Esophagus squamous epithelium (tissue), 5 donors: ENCODE measurements at regions not wholly inside any gene's neighbourhood (a gene's known extent, or its start where the extent isn't known, plus 50 kb on each side); places are given as distances from the start of the nearest gene placed in this dataset.

ENCODE experiments used
- DNase-seq: peaks from one replicate; lab custom pipeline; 2025; lab: John Stamatoyannopoulos, UW
- H3K27ac ChIP-seq, 4 donors: fragments of 200-600 bp; sonication (generic); one replicate each; pipeline ENCODE4 v1.5.1; 2016 to 2019; ENCODE audit warnings: mild to moderate bottlenecking in 1 of 4
- H3K27me3 ChIP-seq, 4 donors: fragments of 200-600 bp; sonication (generic); 1 replicate in 3 of 4; 2 replicates in 1 of 4; pipeline versions ENCODE4 v1.5.1 to v1.6.0; 2017 to 2021; ENCODE audit warnings: antibody characterized with exemption in 1 of 4
- H3K36me3 ChIP-seq, 3 donors: fragments of 200-600 bp; sonication (generic); one replicate each; pipeline ENCODE4 v1.5.1; 2016 to 2019
- H3K4me1 ChIP-seq, 3 donors: fragments of 200-600 bp; sonication (generic); one replicate each; pipeline ENCODE4 v1.5.1; 2017 to 2019
- H3K4me3 ChIP-seq, 4 donors: fragments of 200-600 bp; sonication (generic); 1 replicate in 3 of 4; 2 replicates in 1 of 4; pipeline ENCODE4 v1.5.1; 2016 to 2019; ENCODE audit warnings: mild to moderate bottlenecking in 2 of 4, moderate library complexity in 1 of 4
- H3K9me3 ChIP-seq, 3 donors: fragments of 200-600 bp; sonication (generic); one replicate each; pipeline ENCODE4 v1.5.1; 2016 to 2019
- POLR2A ChIP-seq, 4 donors: fragments of 450-650 bp; IDR thresholded peaks; one replicate each; pipeline ENCODE4 v1.6.1; 2017; ENCODE audit warnings: antibody characterized with exemption in 4 of 4, mild to moderate bottlenecking in 4 of 4, moderate library complexity in 3 of 4
- WGBS, 2 donors: methylation state at CpG; one replicate each; pipeline ENCODE4 v1.1.5; 2018; 5-methylcytosine and 5-hydroxymethylcytosine counted together
- intact Hi-C: fragments of 100-400 bp; cut with DNase I; formaldehyde crosslinking; loops from one replicate; pipeline ENCODE4 v1.15.0; 2022
- TF ChIP-seq, protein P1 (sequence below), 6 experiments: fragments of 450-650 bp in 4 of 6; fragments of 200-600 bp in 2 of 6; sonication (generic) in 2 of 6; IDR thresholded peaks; one replicate each; pipeline ENCODE4 v1.5.1; 2016 to 2019; ENCODE audit warnings: antibody characterized with exemption in 6 of 6, mild to moderate bottlenecking in 4 of 6, moderate library complexity in 4 of 6
- donor health status: DM: yes; HTN: yes; CAD: no.

DNA sequence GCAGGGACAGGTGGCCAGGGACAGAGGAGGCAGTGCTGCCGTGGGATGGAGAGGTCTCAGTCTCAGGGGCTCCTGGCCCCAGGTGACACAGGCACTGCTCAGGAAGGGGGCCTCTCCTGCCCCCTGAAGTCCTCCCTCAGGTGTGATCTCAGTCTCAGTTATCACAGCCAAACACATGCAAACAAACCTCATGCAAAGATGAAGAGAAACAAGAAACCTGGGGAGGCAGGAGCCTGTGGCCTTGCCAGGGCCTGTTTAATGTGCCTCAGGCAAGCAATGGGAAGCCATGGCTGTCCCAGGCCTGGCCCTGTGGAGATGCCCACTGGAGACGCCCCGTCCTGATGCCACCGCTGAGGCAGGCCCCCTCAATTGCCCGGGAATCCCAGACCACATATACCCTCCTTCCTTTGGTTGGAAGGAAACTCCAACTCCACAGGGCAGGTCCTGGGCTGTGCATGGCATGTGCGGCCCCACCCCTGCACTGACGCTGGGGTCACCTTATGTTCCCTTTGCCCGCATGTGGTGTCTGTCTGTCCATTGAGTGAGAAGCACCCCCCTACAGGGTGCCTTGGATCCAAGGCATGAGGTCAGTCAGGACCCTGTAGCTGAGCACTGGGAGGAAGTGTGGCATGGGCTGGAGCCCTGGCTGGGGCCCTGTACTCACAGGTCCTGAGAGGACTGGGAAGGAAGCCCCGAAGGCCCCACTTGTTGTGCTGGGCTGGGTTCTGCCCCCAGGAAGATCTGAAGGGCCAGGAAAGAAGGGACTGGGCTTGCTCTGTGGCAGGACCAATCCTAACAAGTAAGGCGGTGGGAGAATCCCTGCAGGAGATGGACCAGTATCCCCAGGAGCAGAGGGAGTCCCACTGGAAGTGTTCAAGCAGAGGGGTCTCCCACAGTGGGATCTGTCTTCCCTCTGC lies 68.8 kb upstream of the RAB6C start:
- H3K27me3 ChIP-seq = peaks cover 0 to 5% (median 0%) of the 10 kb centered on the region in 4 donors
- WGBS, 2 donors = 83% methylated on average over 5 to 6 of the region's 10 CpGs
- no peak for DNase-seq
- intact Hi-C loops = no loop called here
- H3K36me3 ChIP-seq = no peaks in the 10 kb centered on the region
- H3K27ac ChIP-seq = no peak overlapping the region
- no peaks in the 10 kb centered on the region for H3K9me3 ChIP-seq
- TF ChIP-seq, protein P1, sequence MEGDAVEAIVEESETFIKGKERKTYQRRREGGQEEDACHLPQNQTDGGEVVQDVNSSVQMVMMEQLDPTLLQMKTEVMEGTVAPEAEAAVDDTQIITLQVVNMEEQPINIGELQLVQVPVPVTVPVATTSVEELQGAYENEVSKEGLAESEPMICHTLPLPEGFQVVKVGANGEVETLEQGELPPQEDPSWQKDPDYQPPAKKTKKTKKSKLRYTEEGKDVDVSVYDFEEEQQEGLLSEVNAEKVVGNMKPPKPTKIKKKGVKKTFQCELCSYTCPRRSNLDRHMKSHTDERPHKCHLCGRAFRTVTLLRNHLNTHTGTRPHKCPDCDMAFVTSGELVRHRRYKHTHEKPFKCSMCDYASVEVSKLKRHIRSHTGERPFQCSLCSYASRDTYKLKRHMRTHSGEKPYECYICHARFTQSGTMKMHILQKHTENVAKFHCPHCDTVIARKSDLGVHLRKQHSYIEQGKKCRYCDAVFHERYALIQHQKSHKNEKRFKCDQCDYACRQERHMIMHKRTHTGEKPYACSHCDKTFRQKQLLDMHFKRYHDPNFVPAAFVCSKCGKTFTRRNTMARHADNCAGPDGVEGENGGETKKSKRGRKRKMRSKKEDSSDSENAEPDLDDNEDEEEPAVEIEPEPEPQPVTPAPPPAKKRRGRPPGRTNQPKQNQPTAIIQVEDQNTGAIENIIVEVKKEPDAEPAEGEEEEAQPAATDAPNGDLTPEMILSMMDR (IDR thresholded peaks at IDR 0.05) = no peak
- no peak for TF ChIP-seq POLR2A (IDR thresholded peaks at IDR 0.05)
- H3K4me1 ChIP-seq = no peaks in the 10 kb centered on the region
- H3K4me3 ChIP-seq = no peak overlapping the region

DNA sequence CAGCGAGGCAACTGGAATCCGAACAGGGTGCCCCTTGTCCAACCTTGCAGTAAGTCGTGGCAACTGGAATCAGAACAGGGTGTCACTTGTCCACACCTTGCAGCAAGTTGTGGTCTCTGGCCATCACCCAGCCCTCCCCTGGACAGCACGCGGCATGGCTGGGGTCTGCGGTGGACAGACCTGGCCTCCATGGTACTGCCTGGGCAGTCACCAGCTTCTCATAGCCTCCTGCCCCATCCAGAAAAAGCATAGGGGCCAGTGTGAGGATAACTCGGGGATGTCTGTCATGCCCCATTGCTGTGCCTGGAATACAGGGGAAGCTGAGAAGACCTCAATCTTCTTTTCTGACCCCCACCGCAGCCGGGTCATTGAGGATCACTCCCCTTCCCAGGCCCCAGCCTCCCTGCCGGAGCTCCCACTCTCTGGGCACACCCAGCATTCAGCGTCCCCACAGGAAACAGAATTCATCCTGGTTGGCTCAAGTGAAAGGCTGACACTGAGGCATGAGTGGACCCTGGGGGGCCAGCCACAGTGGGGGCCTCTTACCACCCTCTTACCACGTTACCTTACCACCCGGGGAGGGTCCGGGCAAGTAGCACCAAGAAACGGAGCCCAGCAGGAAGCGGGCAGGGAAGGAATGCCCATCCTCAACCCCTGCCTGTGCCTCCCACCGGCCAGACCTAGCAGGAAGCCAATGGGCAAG lies 68.0 kb upstream of the RAB6C start:
- no peak for DNase-seq
- H3K27me3 ChIP-seq = peaks cover 0 to 5% (median 0%) of the 10 kb centered on the region in 4 donors
- TF ChIP-seq, protein P1 (IDR thresholded peaks at IDR 0.05) = no peak
- no peak for TF ChIP-seq POLR2A (IDR thresholded peaks at IDR 0.05)
- no peaks in the 10 kb centered on the region for H3K9me3 ChIP-seq
- H3K36me3 ChIP-seq = no peaks in the 10 kb centered on the region
- WGBS, 2 donors = 100% methylated on average over 5 of the region's 17 CpGs; no CpG with 5 or more reads in 1 of the 2 donors
- H3K27ac ChIP-seq = no peak overlapping the region
- no peaks in the 10 kb centered on the region for H3K4me1 ChIP-seq
- intact Hi-C loops = no loop called here
- no peak overlapping the region for H3K4me3 ChIP-seq

DNA sequence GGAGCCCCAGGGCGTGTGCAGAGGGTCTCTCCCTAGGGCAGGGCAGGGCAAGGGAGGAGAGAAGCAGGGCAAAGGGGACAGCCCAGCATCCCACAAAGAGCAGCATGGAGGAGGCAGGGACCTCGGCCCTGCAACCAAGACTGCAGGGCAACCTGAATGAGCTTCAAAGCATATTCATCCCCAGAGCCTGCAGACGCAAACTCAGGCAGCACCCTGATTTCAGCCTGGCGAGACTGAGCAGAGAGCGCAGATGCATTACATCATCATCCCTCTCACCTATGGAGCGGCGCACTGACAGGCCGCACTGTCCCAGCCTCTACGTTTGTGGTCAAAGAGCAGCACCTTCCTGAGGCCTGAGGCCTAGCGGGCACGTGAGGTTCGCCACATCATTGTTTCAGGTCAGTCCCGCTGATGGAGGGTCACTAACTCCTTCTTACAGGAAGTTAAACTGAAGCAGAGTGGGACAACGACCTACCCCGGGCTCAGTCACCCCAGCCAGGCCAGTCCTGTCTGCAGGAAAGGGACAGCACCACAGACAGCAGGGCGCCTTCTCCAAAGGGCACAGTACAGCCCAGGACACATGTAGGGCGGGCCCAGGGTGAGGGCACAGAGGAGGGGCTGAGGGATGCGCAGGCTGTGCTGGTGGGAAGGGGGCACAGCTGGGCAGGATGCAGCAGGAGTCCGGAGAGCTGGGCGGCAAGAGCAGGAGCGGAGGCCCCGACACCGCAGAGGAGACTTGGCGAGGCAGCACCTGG lies 67.2 kb upstream of the RAB6C start:
- intact Hi-C loops = no loop called here
- H3K36me3 ChIP-seq = no peaks in the 10 kb centered on the region
- TF ChIP-seq, protein P1 (IDR thresholded peaks at IDR 0.05) = no peak
- TF ChIP-seq POLR2A (IDR thresholded peaks at IDR 0.05) = no peak
- H3K9me3 ChIP-seq = no peaks in the 10 kb centered on the region
- no peak overlapping the region for H3K4me3 ChIP-seq
- peaks cover 0 to 5% (median 0%) of the 10 kb centered on the region in 4 donors for H3K27me3 ChIP-seq
- H3K27ac ChIP-seq = no peak overlapping the region
- WGBS, 2 donors = 94 to 95% methylated on average over 12 to 14 of the region's 24 CpGs
- H3K4me1 ChIP-seq = no peaks in the 10 kb centered on the region
- no peak for DNase-seq

- no peaks in the 10 kb centered on the region for H3K36me3 ChIP-seq
- WGBS, 2 donors = 63 to 78% methylated on average over 5 to 7 of the region's 17 CpGs
- H3K9me3 ChIP-seq = peaks cover 0 to 2% (median 0%) of the 10 kb centered on the region in 3 donors
- no peaks in the 10 kb centered on the region for H3K4me1 ChIP-seq
- peaks cover 0 to 5% (median 0%) of the 10 kb centered on the region in 4 donors for H3K27me3 ChIP-seq
- TF ChIP-seq, protein P1 (IDR thresholded peaks at IDR 0.05) = no peak
- no peak for TF ChIP-seq POLR2A (IDR thresholded peaks at IDR 0.05)
- DNase-seq = no peak
- intact Hi-C loops = no loop called here
- no peak overlapping the region for H3K4me3 ChIP-seq
- no peak overlapping the region for H3K27ac ChIP-seq
These were observed 66.4 kb upstream of the RAB6C start for GRCh38 chr2:129912871-129913694.
